Fibroblast of mammary gland (primary cell): ENCODE measurements at regions not wholly inside any gene's neighbourhood (a gene's known extent, or its start where the extent isn't known, plus 50 kb on each side); places are given as distances from the start of the nearest gene placed in this dataset.

Source experiments
- DNase-seq: peaks from one replicate; pipeline ENCODE4 v3.0.0-alpha.2; 2010; ENCODE audit warnings: low read depth
- H3K4me3 ChIP-seq: 2 replicates; pipeline ENCODE4 v1.5.1; 2011; ENCODE audit warnings: low read depth, mild to moderate bottlenecking, low read length, moderate library complexity; ENCODE audit not compliant: control insufficient read depth
- TF ChIP-seq, protein P1 (sequence below): conservative IDR thresholded peaks from 2 replicates; pipeline ENCODE4 v1.5.1; 2011; ENCODE audit warnings: low read depth, low read length, inconsistent platforms; ENCODE audit not compliant: control insufficient read depth, insufficient read depth

- TF ChIP-seq, protein P1, sequence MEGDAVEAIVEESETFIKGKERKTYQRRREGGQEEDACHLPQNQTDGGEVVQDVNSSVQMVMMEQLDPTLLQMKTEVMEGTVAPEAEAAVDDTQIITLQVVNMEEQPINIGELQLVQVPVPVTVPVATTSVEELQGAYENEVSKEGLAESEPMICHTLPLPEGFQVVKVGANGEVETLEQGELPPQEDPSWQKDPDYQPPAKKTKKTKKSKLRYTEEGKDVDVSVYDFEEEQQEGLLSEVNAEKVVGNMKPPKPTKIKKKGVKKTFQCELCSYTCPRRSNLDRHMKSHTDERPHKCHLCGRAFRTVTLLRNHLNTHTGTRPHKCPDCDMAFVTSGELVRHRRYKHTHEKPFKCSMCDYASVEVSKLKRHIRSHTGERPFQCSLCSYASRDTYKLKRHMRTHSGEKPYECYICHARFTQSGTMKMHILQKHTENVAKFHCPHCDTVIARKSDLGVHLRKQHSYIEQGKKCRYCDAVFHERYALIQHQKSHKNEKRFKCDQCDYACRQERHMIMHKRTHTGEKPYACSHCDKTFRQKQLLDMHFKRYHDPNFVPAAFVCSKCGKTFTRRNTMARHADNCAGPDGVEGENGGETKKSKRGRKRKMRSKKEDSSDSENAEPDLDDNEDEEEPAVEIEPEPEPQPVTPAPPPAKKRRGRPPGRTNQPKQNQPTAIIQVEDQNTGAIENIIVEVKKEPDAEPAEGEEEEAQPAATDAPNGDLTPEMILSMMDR, result no peak
- no peak overlapping the region for H3K4me3 ChIP-seq
- DNase-seq, result no peak
Observed at GRCh38 chr5:121108725-121109124, 644.6 kb downstream of the PRR16 start.

- TF ChIP-seq, protein P1, result no peak
- no peak for DNase-seq
- H3K4me3 ChIP-seq, result no peak overlapping the region
Observed at GRCh38 chr5:121109817-121110216, 645.7 kb downstream of the PRR16 start.

GRCh38 chr5:121121786-121122185, 657.7 kb downstream of the PRR16 start:
- no peak overlapping the region for H3K4me3 ChIP-seq
- DNase-seq, result no peak
- TF ChIP-seq, protein P1, result no peak

DNA sequence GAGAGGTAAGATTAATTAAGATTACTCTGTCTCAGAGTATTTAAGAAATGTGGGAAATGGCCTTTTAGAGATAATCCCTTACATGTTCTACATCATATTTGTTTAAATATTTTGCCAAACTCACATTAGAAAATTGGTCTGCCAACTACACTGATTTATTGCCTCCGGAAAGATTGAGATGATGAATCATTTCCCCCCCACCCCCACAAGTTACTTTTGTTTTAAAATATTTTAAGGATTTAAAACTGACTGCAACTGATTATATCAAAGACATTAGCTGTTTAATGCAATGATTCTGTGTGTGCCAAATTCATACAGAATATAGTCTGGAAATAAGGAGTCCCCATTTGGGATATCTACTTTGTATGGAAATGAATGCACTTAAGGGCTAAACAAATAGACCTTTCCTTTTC, 674.4 kb downstream of the PRR16 start:
- no peak for DNase-seq
- H3K4me3 ChIP-seq, result no peak overlapping the region
- TF ChIP-seq, protein P1, result no peak

DNA sequence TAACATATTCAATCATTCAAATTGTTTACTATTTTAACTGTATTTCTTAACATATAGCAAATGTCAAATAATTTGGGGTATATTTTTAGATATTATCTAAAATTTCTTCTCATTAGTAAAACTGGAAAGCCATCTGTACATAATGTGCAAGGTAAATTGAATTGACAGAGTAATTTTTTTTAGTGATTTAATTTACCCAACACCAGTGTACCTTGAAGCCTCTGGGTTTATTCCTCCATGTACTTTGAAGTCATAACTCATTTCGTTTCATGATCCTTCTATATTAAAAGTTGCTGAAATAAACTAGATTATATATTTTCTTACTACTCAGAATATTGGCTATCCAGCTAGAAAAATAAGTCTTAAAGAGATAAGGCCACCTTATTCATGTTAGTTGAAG, 674.9 kb downstream of the PRR16 start:
- TF ChIP-seq, protein P1, result no peak
- no peak overlapping the region for H3K4me3 ChIP-seq
- DNase-seq, result no peak

GRCh38 chr5:121144764-121145163, 680.7 kb downstream of the PRR16 start:
- no peak overlapping the region for H3K4me3 ChIP-seq
- TF ChIP-seq, protein P1, result no peak
- peak; percentile 66 for DNase-seq

DNA sequence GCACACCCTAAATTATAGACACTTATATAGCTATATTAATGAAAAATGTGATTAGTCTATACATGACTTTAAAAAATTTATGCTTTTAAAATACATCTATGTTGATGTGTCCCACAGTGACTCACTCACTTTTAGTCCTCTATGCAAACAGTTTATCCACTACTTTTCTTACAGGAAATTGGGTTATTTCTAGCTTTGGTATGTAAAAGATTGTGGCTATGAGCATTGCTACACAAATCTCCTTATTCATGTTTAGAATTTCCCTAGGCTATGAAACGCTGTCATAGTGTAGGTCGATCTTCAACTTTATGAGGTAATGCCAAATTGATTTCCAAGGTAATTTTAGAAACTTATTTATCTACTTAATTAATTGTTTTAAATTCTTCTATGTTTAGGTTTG, 687.4 kb downstream of the PRR16 start:
- no peak overlapping the region for H3K4me3 ChIP-seq
- DNase-seq, result no peak
- TF ChIP-seq, protein P1, result no peak
